ENCODE measurements at regions not wholly inside any gene's neighbourhood (a gene's known extent, or its start where the extent isn't known, plus 50 kb on each side); places are given as distances from the start of the nearest gene placed in this dataset.

DNA sequence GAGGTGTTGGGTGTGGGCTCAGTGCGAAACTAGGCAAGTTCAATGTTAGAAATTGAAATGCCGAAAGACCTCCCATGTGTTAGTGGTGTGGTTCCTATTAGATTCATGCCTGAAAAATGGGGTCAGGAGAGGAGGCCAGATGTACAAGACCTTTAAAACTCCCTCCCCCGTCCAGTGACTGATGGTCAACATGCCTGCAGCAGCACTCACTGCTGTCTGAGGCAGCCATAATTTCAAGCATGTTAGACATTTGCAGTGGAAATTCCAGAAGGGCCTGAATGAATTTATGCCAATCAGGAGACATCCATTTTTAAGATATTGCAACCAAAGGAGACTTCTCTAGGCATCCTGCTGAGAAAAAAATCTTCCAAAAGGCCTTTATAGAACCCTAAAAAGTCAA lies 426.9 kb upstream of the NBEA start:
- TF ChIP-seq, protein P1, sequence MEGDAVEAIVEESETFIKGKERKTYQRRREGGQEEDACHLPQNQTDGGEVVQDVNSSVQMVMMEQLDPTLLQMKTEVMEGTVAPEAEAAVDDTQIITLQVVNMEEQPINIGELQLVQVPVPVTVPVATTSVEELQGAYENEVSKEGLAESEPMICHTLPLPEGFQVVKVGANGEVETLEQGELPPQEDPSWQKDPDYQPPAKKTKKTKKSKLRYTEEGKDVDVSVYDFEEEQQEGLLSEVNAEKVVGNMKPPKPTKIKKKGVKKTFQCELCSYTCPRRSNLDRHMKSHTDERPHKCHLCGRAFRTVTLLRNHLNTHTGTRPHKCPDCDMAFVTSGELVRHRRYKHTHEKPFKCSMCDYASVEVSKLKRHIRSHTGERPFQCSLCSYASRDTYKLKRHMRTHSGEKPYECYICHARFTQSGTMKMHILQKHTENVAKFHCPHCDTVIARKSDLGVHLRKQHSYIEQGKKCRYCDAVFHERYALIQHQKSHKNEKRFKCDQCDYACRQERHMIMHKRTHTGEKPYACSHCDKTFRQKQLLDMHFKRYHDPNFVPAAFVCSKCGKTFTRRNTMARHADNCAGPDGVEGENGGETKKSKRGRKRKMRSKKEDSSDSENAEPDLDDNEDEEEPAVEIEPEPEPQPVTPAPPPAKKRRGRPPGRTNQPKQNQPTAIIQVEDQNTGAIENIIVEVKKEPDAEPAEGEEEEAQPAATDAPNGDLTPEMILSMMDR (IDR thresholded peaks at IDR 0.05): no peak
- no peak for TF ChIP-seq POLR2A (IDR thresholded peaks at IDR 0.05)

Measured in thyroid gland (tissue), 4 donors.